ENCODE measurements at regions not wholly inside any gene's neighbourhood (a gene's known extent, or its start where the extent isn't known, plus 50 kb on each side); places are given as distances from the start of the nearest gene placed in this dataset.

DNA sequence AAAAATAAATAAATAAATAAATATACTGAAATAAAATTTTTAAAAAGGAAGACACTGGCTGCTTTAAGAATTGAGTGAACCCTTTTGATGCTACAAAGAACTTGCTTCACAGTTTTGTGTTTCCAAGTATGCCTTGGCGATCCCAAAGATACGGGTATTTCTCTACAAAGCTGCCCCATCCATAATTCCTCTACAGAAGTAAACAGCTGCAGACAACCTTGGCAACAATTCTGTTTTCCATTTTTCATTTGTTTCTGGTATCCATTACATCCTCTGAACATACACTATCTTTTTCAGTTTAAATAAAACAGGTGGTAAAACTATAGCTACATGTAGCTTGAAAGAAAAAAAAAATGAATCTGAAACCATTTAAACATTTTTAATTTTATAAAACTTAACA is 552.8 kb upstream of the KLHL29 start:
- no peak for DNase-seq (ENCODE audit: low read depth)

DNA sequence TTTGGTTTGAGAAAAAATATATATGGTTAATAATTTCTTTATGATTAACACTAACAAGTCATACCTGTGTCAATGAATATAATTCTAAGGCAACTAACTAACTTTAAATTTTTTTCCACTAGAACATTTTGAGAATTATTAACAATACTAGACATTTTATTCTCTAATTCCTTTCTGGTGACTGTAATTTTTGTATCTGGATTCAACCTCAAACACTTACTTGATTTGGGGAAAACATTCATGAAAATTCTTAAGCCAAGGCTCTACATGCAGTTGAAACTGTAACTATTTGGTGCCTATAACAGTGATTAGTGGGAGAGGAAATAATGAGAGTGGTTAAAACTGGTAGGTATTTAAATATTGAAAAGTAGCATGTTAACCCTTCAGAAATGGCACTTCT is 546.5 kb upstream of the KLHL29 start:
- DNase-seq (ENCODE audit: low read depth): no peak

- DNase-seq (ENCODE audit: low read depth): no peak
Measured at GRCh38 chr2:22842205-22842869, 542.6 kb upstream of the KLHL29 start.

DNA sequence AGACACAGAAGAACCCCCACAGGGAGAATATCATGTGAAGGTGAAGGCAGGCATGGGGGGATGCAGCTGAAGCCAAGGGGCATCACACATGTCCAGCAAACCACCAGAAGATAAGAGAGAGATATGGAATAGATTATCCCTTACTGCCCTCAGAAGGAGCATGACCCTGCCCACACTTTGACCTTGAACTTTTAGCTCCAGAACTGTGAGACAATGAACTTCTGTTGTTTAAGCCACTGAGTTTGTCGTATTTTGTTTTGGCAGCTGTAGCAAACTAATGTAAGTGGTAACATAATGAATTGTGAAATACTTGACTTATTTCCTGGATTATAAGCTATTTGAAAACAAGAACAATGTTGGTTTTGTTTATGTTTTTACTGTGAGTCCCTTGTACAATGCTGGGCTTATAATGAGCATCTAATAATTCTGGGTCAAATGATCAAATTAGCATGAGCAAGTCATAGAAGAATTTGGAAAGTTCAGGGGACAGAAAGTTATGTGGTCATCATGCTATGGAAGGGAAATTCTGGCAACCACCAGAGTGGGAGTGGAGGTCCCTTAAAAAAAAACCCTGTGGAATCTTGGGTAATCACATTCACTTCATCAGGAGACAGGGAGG is 541.0 kb upstream of the KLHL29 start:
- DNase-seq (ENCODE audit: low read depth): no peak

DNA sequence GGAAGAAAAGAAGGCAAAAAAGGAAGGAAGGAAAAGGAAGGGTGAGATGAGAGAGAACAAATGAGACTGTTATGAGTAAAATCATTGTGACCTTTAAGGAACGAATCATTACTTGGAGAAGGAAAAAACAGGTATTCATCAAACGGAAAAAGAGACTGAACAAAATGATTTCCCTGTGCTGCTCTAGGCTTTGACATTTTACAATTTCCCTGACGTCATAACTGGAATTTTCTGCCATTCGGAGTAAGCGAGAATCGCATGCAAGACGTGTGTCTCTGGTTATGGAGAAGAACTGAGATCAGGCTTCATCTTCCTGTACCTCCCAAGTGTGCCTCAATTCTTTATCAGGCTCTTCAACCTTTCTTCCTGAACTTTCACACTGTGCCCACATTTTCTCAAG is 534.7 kb upstream of the KLHL29 start:
- no peak for DNase-seq (ENCODE audit: low read depth)

DNA sequence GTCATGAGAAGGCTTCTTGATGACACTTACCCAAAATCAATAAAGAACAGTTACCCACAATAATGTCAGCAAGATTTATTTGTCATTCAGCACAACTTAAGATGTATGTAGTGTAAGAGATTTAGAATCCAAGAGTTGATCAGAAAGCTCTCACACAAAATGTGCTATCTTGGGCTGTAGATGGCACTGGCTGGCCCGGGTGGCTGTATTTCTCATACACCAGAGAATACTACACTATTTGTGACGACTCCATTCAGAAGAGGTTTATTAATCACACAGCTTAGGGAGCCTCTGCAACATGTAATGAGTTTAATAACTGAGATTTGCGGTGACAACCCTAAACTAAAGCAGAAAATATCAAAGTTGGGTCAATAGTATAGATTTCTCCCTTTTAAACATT is 530.4 kb upstream of the KLHL29 start:
- DNase-seq (ENCODE audit: low read depth): no peak

DNA sequence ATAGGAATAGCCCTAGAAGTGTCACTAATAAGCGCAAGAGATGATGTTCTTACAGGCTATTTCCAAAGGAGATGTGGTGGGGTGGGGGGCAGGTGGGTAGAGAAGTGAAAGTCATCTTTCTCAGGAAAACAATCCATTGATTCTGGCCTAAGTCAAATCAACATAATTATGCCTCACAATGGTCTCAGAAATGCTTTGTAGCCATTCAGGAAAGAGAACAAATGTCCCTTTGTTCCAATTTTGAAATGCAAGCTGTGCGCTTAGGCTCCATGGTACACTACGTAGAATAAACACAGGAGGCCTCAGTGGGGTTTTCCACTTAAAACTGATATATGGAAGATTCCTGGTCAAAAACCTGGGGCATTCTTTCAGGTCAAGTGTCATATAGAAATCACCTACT is 529.9 kb upstream of the KLHL29 start:
- DNase-seq (ENCODE audit: low read depth): no peak

GRCh38 chr2:22855761-22856184 is 529.2 kb upstream of the KLHL29 start:
- no peak for DNase-seq (ENCODE audit: low read depth)

GRCh38 chr2:22867973-22868372 is 517.0 kb upstream of the KLHL29 start:
- no peak for DNase-seq (ENCODE audit: low read depth)

- DNase-seq (ENCODE audit: low read depth): no peak
Measured at GRCh38 chr2:22878121-22878520, 506.9 kb upstream of the KLHL29 start.

- DNase-seq (ENCODE audit: low read depth): no peak
Measured at GRCh38 chr2:22879009-22879863, 505.7 kb upstream of the KLHL29 start.

- DNase-seq (ENCODE audit: low read depth): no peak
Measured at GRCh38 chr2:22880161-22880560, 504.8 kb upstream of the KLHL29 start.

DNA sequence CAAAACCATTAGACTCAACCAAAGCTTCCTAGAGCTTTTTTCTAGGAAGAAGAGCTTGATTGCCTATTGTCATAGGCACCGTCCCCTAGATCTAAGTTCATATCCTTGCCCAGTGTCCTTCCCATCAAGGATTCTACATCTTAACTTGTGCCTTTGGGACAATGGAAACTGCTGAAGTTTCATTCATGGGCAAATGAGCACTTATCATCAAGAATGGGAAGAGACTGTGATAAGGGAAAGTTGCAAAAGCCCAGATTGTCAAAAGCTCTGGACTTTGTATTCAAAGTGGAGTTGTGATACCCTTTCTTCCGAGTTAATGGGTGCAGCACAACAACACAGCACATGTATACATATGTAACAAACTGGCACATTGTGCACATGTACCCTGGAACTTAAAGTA is 503.0 kb upstream of the KLHL29 start:
- no peak for DNase-seq (ENCODE audit: low read depth)

GRCh38 chr2:22882643-22883042 is 502.3 kb upstream of the KLHL29 start:
- no peak for DNase-seq (ENCODE audit: low read depth)

DNA sequence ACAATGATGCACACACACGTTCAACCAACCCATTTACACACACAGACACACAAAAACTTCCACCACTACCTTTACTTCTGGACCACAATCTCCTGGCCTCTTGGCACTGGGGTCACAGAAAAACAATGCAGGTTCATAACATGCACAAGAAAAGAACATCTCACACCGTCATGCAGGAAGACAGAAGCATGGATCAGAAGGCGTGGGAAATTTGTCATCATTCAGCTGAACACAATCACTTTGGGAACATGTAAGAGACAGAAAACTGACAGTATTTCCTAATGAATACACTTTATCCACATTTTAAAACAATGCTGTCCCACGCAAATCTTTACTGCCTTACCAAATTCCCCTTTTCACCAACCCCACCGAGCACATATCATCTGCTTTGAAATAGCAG is 501.9 kb upstream of the KLHL29 start:
- DNase-seq (ENCODE audit: low read depth): no peak

- no peak for DNase-seq (ENCODE audit: low read depth)
Measured at GRCh38 chr2:22885245-22885644, 499.7 kb upstream of the KLHL29 start.

DNA sequence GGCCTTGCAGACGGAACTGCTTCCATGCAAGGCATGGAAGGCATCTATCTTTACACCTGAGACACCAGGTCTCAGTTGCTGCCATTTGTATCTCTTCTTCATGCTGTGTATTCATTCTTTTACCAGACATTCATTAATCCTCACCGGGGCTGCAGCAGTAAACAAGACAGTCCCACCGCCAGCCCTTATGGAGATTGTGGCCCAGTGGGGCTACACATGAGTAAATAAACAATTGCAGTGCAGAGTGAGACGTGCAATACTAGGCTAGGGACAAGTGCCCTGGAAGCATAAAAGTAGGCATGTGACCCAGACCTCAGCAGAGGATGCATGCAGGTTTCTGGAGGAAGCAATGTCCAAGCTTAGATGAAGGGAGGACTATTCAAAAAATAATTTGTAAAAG is 497.6 kb upstream of the KLHL29 start:
- DNase-seq (ENCODE audit: low read depth): no peak

DNA sequence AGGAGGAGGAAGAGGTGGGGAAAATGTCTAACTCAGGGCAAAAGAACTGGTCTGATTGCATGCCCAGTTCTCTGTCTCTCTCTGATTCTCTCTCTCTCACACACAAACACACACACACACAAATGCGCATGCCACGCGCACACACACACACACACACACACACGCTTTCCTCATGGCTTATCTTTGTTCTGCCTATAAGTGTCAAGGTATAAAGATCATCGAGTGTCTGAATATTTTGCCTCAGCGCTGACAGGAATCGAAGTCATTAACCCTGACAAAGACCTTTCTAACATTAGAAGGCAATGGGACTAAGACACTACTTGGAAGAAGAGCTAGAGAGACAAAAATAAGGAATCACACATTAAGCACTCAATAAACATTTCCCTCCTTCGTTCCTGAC is 497.1 kb upstream of the KLHL29 start:
- DNase-seq (ENCODE audit: low read depth): no peak

- DNase-seq (ENCODE audit: low read depth): no peak
Measured at GRCh38 chr2:22890132-22890531, 494.8 kb upstream of the KLHL29 start.

GRCh38 chr2:22893761-22894517 is 491.0 kb upstream of the KLHL29 start:
- no peak for DNase-seq (ENCODE audit: low read depth)

GRCh38 chr2:22894761-22895160 is 490.2 kb upstream of the KLHL29 start:
- DNase-seq (ENCODE audit: low read depth): no peak

- no peak for DNase-seq (ENCODE audit: low read depth)
Measured at GRCh38 chr2:22897428-22897827, 487.6 kb upstream of the KLHL29 start.

- no peak for DNase-seq (ENCODE audit: low read depth)
Measured at GRCh38 chr2:22900674-22901073, 484.3 kb upstream of the KLHL29 start.

Measured in activated T-cell treated with anti-CD3 and anti-CD28 coated beads for 24 hours (primary cell).